ENCODE measurements at regions not wholly inside any gene's neighbourhood (a gene's known extent, or its start where the extent isn't known, plus 50 kb on each side); places are given as distances from the start of the nearest gene placed in this dataset.
A peak's percentile ranks its signal among the peaks of the same experiment; 100 is the strongest.

- H3K27ac ChIP-seq = peak overlapping the region in 1 of 2 donors; percentile 76
- no peaks in the 10 kb centered on the region for H3K9me3 ChIP-seq
- TF ChIP-seq, protein P1, sequence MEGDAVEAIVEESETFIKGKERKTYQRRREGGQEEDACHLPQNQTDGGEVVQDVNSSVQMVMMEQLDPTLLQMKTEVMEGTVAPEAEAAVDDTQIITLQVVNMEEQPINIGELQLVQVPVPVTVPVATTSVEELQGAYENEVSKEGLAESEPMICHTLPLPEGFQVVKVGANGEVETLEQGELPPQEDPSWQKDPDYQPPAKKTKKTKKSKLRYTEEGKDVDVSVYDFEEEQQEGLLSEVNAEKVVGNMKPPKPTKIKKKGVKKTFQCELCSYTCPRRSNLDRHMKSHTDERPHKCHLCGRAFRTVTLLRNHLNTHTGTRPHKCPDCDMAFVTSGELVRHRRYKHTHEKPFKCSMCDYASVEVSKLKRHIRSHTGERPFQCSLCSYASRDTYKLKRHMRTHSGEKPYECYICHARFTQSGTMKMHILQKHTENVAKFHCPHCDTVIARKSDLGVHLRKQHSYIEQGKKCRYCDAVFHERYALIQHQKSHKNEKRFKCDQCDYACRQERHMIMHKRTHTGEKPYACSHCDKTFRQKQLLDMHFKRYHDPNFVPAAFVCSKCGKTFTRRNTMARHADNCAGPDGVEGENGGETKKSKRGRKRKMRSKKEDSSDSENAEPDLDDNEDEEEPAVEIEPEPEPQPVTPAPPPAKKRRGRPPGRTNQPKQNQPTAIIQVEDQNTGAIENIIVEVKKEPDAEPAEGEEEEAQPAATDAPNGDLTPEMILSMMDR (IDR thresholded peaks at IDR 0.05) = no peak
- no peak for DNase-seq (ENCODE audit: low spot score in 2 of 2)
- H3K4me1 ChIP-seq = peaks cover 6 to 29% of the 10 kb centered on the region in 2 donors
- intact Hi-C loops (cut with DNase I) = no loop called here
- H3K27me3 ChIP-seq = no peaks in the 10 kb centered on the region
- H3K4me3 ChIP-seq = no peak overlapping the region
- H3K36me3 ChIP-seq = no peaks in the 10 kb centered on the region
Observed at GRCh38 chr3:177599326-177599725, 402.0 kb upstream of the TBL1XR1 start.

- H3K4me3 ChIP-seq = no peak overlapping the region
- intact Hi-C loops (cut with DNase I) = no loop called here
- H3K27me3 ChIP-seq = no peaks in the 10 kb centered on the region
- no peaks in the 10 kb centered on the region for H3K36me3 ChIP-seq
- no peaks in the 10 kb centered on the region for H3K9me3 ChIP-seq
- H3K27ac ChIP-seq = no peak overlapping the region
- TF ChIP-seq, protein P1 (IDR thresholded peaks at IDR 0.05) = no peak
- H3K4me1 ChIP-seq = peaks cover 6 to 29% of the 10 kb centered on the region in 2 donors
- DNase-seq (ENCODE audit: low spot score in 2 of 2) = no peak
Observed at GRCh38 chr3:177599837-177600236, 402.6 kb upstream of the TBL1XR1 start.

GRCh38 chr3:177600411-177600810, 403.1 kb upstream of the TBL1XR1 start:
- intact Hi-C loops (cut with DNase I) = no loop called here
- H3K4me1 ChIP-seq = peaks cover 6 to 29% of the 10 kb centered on the region in 2 donors
- DNase-seq (ENCODE audit: low spot score in 2 of 2) = no peak
- no peak overlapping the region for H3K27ac ChIP-seq
- TF ChIP-seq, protein P1 (IDR thresholded peaks at IDR 0.05) = no peak
- no peaks in the 10 kb centered on the region for H3K9me3 ChIP-seq
- no peaks in the 10 kb centered on the region for H3K36me3 ChIP-seq
- H3K4me3 ChIP-seq = no peak overlapping the region
- no peaks in the 10 kb centered on the region for H3K27me3 ChIP-seq

DNA sequence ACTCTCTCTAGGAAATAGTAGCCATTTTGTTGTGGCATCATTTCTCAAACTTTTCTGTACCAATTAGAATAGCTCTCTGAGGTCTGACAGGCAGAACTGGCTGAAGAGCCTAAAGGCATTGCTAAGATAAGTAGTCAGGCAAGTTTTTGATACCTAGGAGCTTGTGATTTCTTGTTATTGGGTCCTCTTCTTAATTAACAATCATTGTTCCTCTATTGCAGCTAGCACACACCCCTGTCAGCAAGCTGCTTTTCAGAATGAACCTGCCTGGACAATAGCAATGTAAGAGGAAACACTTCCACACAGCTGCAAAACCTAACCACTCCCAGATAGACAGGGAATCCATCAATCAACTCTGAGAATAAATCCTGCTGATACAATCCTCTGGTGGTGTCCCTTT, 403.9 kb upstream of the TBL1XR1 start:
- TF ChIP-seq, protein P1 (IDR thresholded peaks at IDR 0.05) = no peak
- intact Hi-C loops (cut with DNase I) = no loop called here

GRCh38 chr3:177602601-177603147, 405.4 kb upstream of the TBL1XR1 start:
- H3K9me3 ChIP-seq = no peaks in the 10 kb centered on the region
- TF ChIP-seq, protein P1 (IDR thresholded peaks at IDR 0.05) = no peak
- no peaks in the 10 kb centered on the region for H3K27me3 ChIP-seq
- H3K4me1 ChIP-seq = peaks cover 5 to 13% of the 10 kb centered on the region in 2 donors
- H3K36me3 ChIP-seq = no peaks in the 10 kb centered on the region
- H3K4me3 ChIP-seq = no peak overlapping the region
- DNase-seq (ENCODE audit: low spot score in 2 of 2) = no peak
- no peak overlapping the region for H3K27ac ChIP-seq
- intact Hi-C loops (cut with DNase I) = no loop called here

More for the DNA sequence above, 403.9 kb upstream of the TBL1XR1 start:
- Histone ChIP-seq H3K4me3 (no peak overlapping the region), H3K36me3 (no peaks in the 10 kb centered on the region), H3K27ac (no peak overlapping the region), H3K27me3 (no peaks in the 10 kb centered on the region), H3K9me3 (no peaks in the 10 kb centered on the region), H3K4me1 (peaks cover 6 to 27% of the 10 kb centered on the region in 2 donors)
- DNase-seq (ENCODE audit: low spot score in 2 of 2) = no peak

DNA sequence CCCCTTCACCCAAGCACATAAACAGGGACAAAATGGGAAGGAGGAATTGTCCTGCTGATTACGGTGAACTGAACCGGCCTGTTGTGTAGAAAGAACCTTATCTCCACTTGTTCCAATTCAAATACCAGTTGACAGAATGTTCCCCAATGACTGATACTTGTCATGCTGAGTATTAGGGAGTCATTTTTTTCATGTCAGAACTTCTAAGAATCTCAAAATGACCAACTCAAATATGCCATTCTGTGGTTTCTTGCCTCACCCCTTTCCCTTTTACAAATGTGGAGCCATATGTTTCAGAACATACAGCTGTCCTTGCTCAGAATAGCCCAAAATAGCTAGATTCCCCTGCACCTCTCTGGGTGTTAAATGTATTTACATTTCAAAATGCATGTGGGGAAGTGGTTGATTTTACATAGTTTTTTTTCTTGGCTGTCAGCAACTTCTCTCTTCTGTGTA, 405.9 kb upstream of the TBL1XR1 start:
- DNase-seq (ENCODE audit: low spot score in 2 of 2) = no peak
- no peak overlapping the region for H3K4me3 ChIP-seq
- intact Hi-C loops (cut with DNase I) = no loop called here

More for the DNA sequence above, 405.9 kb upstream of the TBL1XR1 start:
- TF ChIP-seq, protein P1 (IDR thresholded peaks at IDR 0.05) = no peak
- H3K27me3 ChIP-seq = no peaks in the 10 kb centered on the region
- no peaks in the 10 kb centered on the region for H3K9me3 ChIP-seq
- H3K4me1 ChIP-seq = peaks cover under 1 to 10% of the 10 kb centered on the region in 2 donors
- H3K36me3 ChIP-seq = no peaks in the 10 kb centered on the region
- no peak overlapping the region for H3K27ac ChIP-seq

Data from ascending aorta (tissue), 2 donors.